HG02870 (cell line): ENCODE measurements at regions not wholly inside any gene's neighbourhood (a gene's known extent, or its start where the extent isn't known, plus 50 kb on each side); places are given as distances from the start of the nearest gene placed in this dataset.
A peak's percentile ranks its signal among the peaks of the same experiment; 100 is the strongest.

Experiments
- ATAC-seq: cut with Tn5 transposase; IDR thresholded peaks from one replicate; pipeline ENCODE4 v1.9.1; 2021; ENCODE audit warnings: mild to moderate bottlenecking, moderate library complexity; ENCODE audit not compliant: unreplicated experiment

GRCh38 chr6:129778793-129779192, 68.8 kb upstream of the ARHGAP18 start:
- ATAC-seq: no peak

- ATAC-seq: no peak
These were observed 67.4 kb upstream of the ARHGAP18 start for GRCh38 chr6:129777371-129777770.

- no peak for ATAC-seq
These were observed 66.8 kb upstream of the ARHGAP18 start for GRCh38 chr6:129776542-129777330.

GRCh38 chr6:129774697-129775447, 64.9 kb upstream of the ARHGAP18 start:
- ATAC-seq: peak; percentile 69

GRCh38 chr6:129773304-129773703, 63.3 kb upstream of the ARHGAP18 start:
- ATAC-seq: no peak

- no peak for ATAC-seq
These were observed 61.7 kb upstream of the ARHGAP18 start for GRCh38 chr6:129771678-129772077.

- no peak for ATAC-seq
These were observed 58.0 kb upstream of the ARHGAP18 start for GRCh38 chr6:129767776-129768485.

- ATAC-seq: peak; percentile 93
These were observed 57.2 kb upstream of the ARHGAP18 start for GRCh38 chr6:129766959-129767728.

- ATAC-seq: no peak
These were observed 54.9 kb upstream of the ARHGAP18 start for GRCh38 chr6:129764761-129765407.

GRCh38 chr6:129759796-129760605, 50.0 kb upstream of the ARHGAP18 start:
- no peak for ATAC-seq
